ENCODE measurements at regions not wholly inside any gene's neighbourhood (a gene's known extent, or its start where the extent isn't known, plus 50 kb on each side); places are given as distances from the start of the nearest gene placed in this dataset.

GRCh38 chr15:53197426-53197839 lies 407.3 kb upstream of the ONECUT1 start:
- intact Hi-C loops (cut with micrococcal nuclease) = loop anchor here (2.0 to 10.0 kb wide), 2 partner anchors 383 to 417 kb away; no protein-coding TSS in a partner anchor
- H3K9ac ChIP-seq (ENCODE audit: low read length) = no peak overlapping the region
- no peak overlapping the region for H3K4me3 ChIP-seq (replicated peaks in 1 of 2; ENCODE audit: low read depth in 1 of 2, low read length in 2 of 2)
- H3K9me2 ChIP-seq (ENCODE audit: insufficient read depth) = no peaks in the 10 kb centered on the region
- no peaks in the 10 kb centered on the region for H3K4me1 ChIP-seq (ENCODE audit: control insufficient read depth in 1 of 2, insufficient read depth in 2 of 2, low read length in 2 of 2)
- H3K9me3 ChIP-seq (ENCODE audit: control insufficient read depth in 1 of 2, insufficient read depth in 1 of 2, low read depth in 1 of 2, low read length in 2 of 2) = no peaks in the 10 kb centered on the region
- H3K36me3 ChIP-seq (ENCODE audit: control insufficient read depth in 1 of 2, insufficient read depth in 2 of 2, low read length in 2 of 2) = no peaks in the 10 kb centered on the region
- no peak for TF ChIP-seq POLR2A (IDR thresholded peaks at IDR 0.05; ENCODE audit: borderline replicate concordance, extremely low read depth, insufficient read depth, insufficient read length)
- TF ChIP-seq SRF (IDR thresholded peaks at IDR 0.05; ENCODE audit: low read depth) = no peak
- no peak for TF ChIP-seq CEBPB (IDR thresholded peaks at IDR 0.05; ENCODE audit: low read depth)
- TF ChIP-seq SIN3A (IDR thresholded peaks at IDR 0.05; ENCODE audit: low read depth) = no peak
- TF ChIP-seq JUND (IDR thresholded peaks at IDR 0.05) = no peak
- TF ChIP-seq CTCF (IDR thresholded peaks at IDR 0.05 in 2 of 3, conservative IDR thresholded peaks at IDR 0.05 in 1 of 3; ENCODE audit: borderline replicate concordance in 1 of 3, insufficient read depth in 1 of 3, low read depth in 2 of 3, low read length in 2 of 3) = peak; percentile 23 to 81 (median 72); a peak in 4 of 6 replicates
- no peak for TF ChIP-seq TCF7L2 (IDR thresholded peaks at IDR 0.05; ENCODE audit: borderline replicate concordance, extremely low read depth, insufficient read depth, insufficient read length)
- peak; percentile 51; the same call in 1 of the 2 replicates for TF ChIP-seq RAD21 (IDR thresholded peaks at IDR 0.05; ENCODE audit: low read depth)
- no peak for TF ChIP-seq ELF1 (IDR thresholded peaks at IDR 0.05; ENCODE audit: borderline replicate concordance, low read depth)
- TF ChIP-seq EGR1 (IDR thresholded peaks at IDR 0.05; ENCODE audit: low read depth) = no peak
- TF ChIP-seq CBX3 (IDR thresholded peaks at IDR 0.05; ENCODE audit: low read depth) = no peak
- TF ChIP-seq, protein P1, sequence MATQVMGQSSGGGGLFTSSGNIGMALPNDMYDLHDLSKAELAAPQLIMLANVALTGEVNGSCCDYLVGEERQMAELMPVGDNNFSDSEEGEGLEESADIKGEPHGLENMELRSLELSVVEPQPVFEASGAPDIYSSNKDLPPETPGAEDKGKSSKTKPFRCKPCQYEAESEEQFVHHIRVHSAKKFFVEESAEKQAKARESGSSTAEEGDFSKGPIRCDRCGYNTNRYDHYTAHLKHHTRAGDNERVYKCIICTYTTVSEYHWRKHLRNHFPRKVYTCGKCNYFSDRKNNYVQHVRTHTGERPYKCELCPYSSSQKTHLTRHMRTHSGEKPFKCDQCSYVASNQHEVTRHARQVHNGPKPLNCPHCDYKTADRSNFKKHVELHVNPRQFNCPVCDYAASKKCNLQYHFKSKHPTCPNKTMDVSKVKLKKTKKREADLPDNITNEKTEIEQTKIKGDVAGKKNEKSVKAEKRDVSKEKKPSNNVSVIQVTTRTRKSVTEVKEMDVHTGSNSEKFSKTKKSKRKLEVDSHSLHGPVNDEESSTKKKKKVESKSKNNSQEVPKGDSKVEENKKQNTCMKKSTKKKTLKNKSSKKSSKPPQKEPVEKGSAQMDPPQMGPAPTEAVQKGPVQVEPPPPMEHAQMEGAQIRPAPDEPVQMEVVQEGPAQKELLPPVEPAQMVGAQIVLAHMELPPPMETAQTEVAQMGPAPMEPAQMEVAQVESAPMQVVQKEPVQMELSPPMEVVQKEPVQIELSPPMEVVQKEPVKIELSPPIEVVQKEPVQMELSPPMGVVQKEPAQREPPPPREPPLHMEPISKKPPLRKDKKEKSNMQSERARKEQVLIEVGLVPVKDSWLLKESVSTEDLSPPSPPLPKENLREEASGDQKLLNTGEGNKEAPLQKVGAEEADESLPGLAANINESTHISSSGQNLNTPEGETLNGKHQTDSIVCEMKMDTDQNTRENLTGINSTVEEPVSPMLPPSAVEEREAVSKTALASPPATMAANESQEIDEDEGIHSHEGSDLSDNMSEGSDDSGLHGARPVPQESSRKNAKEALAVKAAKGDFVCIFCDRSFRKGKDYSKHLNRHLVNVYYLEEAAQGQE (IDR thresholded peaks at IDR 0.05; ENCODE audit: low read depth) = no peak
- TF ChIP-seq, protein P2, sequence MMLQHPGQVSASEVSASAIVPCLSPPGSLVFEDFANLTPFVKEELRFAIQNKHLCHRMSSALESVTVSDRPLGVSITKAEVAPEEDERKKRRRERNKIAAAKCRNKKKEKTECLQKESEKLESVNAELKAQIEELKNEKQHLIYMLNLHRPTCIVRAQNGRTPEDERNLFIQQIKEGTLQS (IDR thresholded peaks at IDR 0.05) = no peak
- TF ChIP-seq FOSL1 (IDR thresholded peaks at IDR 0.05; ENCODE audit: low read depth) = no peak
- TF ChIP-seq ZFX (IDR thresholded peaks at IDR 0.05) = no peak
- no peak for TF ChIP-seq ZNF274 (IDR thresholded peaks at IDR 0.05; ENCODE audit: low read depth, low read length)
- TF ChIP-seq EZH2phosphoT487 (IDR thresholded peaks at IDR 0.05; ENCODE audit: borderline replicate concordance) = no peak
- no peak for TF ChIP-seq EZH2 (IDR thresholded peaks at IDR 0.05)
- no peak for TF ChIP-seq ZBTB33 (IDR thresholded peaks at IDR 0.05; ENCODE audit: extremely low read depth, insufficient replicate concordance, low read length)
- TF ChIP-seq POLR2AphosphoS5 (IDR thresholded peaks at IDR 0.05; ENCODE audit: low read depth, low read length) = no peak
- no peak for TF ChIP-seq SP1 (IDR thresholded peaks at IDR 0.05; ENCODE audit: low read depth)
- TF ChIP-seq MAX (IDR thresholded peaks at IDR 0.05) = 0 out of 2 replicates have a peak, but pooled peaks have one; percentile 37
- peak; percentile 24 for DNase-seq (ENCODE audit: low read depth, low spot score)
- H2AFZ ChIP-seq (ENCODE audit: low read depth, low read length, poor library complexity, severe bottlenecking) = no peak overlapping the region
- no peak overlapping the region for H3K27ac ChIP-seq (ENCODE audit: low read depth, low read length)
- RAD21 ChIA-PET (ENCODE audit: low non-redundant PET in 1 of 2, low total read pairs in 2 of 2, uncharacterized antibody in 2 of 2, unreplicated experiment in 2 of 2) = no interaction called here
- peak overlapping the region; percentile 25; the same call in 1 of the 2 replicates for H3K4me2 ChIP-seq (ENCODE audit: low read length)
- H3K79me2 ChIP-seq (ENCODE audit: insufficient read depth, low read length) = no peaks in the 10 kb centered on the region
- POLR2A ChIA-PET = no interaction called here
- CTCF ChIA-PET = interaction anchor here (0.7 to 1.0 kb wide), 2 partner anchors 417 to 938 kb away, joined by 3 read pairs; no protein-coding TSS in a partner anchor
- peak; percentile 91 for ATAC-seq
- no TSS peak for BruUV-seq (replicated peaks)
- no peaks in the 10 kb centered on the region for H4K20me1 ChIP-seq (ENCODE audit: insufficient read depth)
- 0 out of 2 replicates have a peak, but pooled peaks cover 3% of the 10 kb centered on the region for H3K27me3 ChIP-seq (ENCODE audit: insufficient read depth, low read length)
